ENCODE measurements at regions not wholly inside any gene's neighbourhood (a gene's known extent, or its start where the extent isn't known, plus 50 kb on each side); places are given as distances from the start of the nearest gene placed in this dataset.
"Not testable (repeated sequence)": the region's sequence is repeated elsewhere in the genome, so short reads cannot be mapped to it uniquely, and the experiment has no call there.

DNA sequence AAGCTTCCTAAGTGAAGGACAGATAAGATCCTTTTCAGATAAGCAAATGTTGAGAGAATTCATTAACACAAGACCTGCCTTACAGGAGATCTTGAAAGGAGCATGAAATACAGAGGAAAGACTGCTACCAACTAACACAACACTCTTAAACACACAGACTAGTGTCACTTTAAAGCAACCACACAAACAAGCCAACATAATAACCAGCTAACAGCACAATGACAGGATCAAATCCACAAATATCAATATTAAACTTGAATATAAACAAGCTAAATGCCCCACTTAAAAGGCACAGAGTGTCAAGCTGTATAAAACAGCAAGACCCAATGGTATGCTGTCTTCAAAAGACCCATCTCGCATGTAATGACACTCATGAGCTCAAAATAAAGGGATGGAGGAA, 70.8 kb upstream of the HMGXB4 start:
- Histone ChIP-seq H3K36me3 (ENCODE audit: control insufficient read depth, insufficient read depth, low read length) (no peaks in the 10 kb centered on the region), H3K9me3 (ENCODE audit: control insufficient read depth, insufficient read depth, low read length) (peaks cover 9% of the 10 kb centered on the region; the same call in 1 of the 2 replicates), H3K27ac (ENCODE audit: low read depth, low read length) (no peak overlapping the region), H3K4me3 (ENCODE audit: low read depth, low read length) (no peak overlapping the region), H3K9ac (ENCODE audit: low read depth, low read length) (no peak overlapping the region), H3K27me3 (ENCODE audit: control insufficient read depth, insufficient read depth, low read length) (no peaks in the 10 kb centered on the region), H3K4me1 (ENCODE audit: control insufficient read depth, insufficient read depth, low read length) (no peaks in the 10 kb centered on the region)

- H3K36me3 ChIP-seq (ENCODE audit: control insufficient read depth, insufficient read depth, low read length), result not testable (repeated sequence)
These were observed 68.4 kb upstream of the HMGXB4 start for GRCh38 chr22:35188930-35189329.

GRCh38 chr22:35189559-35189958, 67.7 kb upstream of the HMGXB4 start:
- Histone ChIP-seq H3K36me3 (ENCODE audit: control insufficient read depth, insufficient read depth, low read length) (no peaks in the 10 kb centered on the region), H3K27ac (ENCODE audit: low read depth, low read length) (no peak overlapping the region), H3K9ac (ENCODE audit: low read depth, low read length) (no peak overlapping the region), H3K27me3 (ENCODE audit: control insufficient read depth, insufficient read depth, low read length) (no peaks in the 10 kb centered on the region), H3K4me3 (ENCODE audit: low read depth, low read length) (no peak overlapping the region), H3K4me1 (ENCODE audit: control insufficient read depth, insufficient read depth, low read length) (no peaks in the 10 kb centered on the region), H3K9me3 (ENCODE audit: control insufficient read depth, insufficient read depth, low read length) (peaks cover 9% of the 10 kb centered on the region; the same call in 1 of the 2 replicates)

More at GRCh38 chr22:35188930-35189329, 68.4 kb upstream of the HMGXB4 start:
- H3K9me3 ChIP-seq (ENCODE audit: control insufficient read depth, insufficient read depth, low read length); H3K4me3 ChIP-seq (ENCODE audit: low read depth, low read length); H3K4me1 ChIP-seq (ENCODE audit: control insufficient read depth, insufficient read depth, low read length); H3K9ac ChIP-seq (ENCODE audit: low read depth, low read length); H3K27me3 ChIP-seq (ENCODE audit: control insufficient read depth, insufficient read depth, low read length); H3K27ac ChIP-seq (ENCODE audit: low read depth, low read length): not testable (repeated sequence)

DNA sequence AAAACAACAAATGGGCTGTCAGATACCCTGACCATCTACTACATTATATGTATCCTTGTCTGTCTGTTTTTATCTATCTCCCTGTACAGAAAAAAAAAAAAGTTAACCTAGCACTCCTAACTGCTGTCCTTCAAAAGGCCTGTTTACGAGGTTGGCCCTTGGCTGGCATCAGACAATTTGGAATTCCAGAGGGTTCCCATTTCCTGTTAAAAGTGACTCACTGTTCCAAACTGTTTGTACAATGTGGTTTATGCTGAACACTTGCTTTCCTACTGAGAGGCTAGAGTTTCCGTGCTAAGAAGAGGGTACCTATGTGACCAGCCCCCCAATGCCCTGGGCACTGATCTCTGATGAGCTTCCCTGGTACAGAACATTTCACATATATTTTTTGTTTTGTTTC, 65.9 kb upstream of the HMGXB4 start:
- no peaks in the 10 kb centered on the region for H3K27me3 ChIP-seq (ENCODE audit: control insufficient read depth, insufficient read depth, low read length)
- H3K27ac ChIP-seq (ENCODE audit: low read depth, low read length), result no peak overlapping the region
- H3K4me3 ChIP-seq (ENCODE audit: low read depth, low read length), result no peak overlapping the region
- H3K9ac ChIP-seq (ENCODE audit: low read depth, low read length), result no peak overlapping the region
- peaks cover 7% of the 10 kb centered on the region; the same call in 1 of the 2 replicates for H3K9me3 ChIP-seq (ENCODE audit: control insufficient read depth, insufficient read depth, low read length)
- H3K4me1 ChIP-seq (ENCODE audit: control insufficient read depth, insufficient read depth, low read length), result no peaks in the 10 kb centered on the region
- no peaks in the 10 kb centered on the region for H3K36me3 ChIP-seq (ENCODE audit: control insufficient read depth, insufficient read depth, low read length)

DNA sequence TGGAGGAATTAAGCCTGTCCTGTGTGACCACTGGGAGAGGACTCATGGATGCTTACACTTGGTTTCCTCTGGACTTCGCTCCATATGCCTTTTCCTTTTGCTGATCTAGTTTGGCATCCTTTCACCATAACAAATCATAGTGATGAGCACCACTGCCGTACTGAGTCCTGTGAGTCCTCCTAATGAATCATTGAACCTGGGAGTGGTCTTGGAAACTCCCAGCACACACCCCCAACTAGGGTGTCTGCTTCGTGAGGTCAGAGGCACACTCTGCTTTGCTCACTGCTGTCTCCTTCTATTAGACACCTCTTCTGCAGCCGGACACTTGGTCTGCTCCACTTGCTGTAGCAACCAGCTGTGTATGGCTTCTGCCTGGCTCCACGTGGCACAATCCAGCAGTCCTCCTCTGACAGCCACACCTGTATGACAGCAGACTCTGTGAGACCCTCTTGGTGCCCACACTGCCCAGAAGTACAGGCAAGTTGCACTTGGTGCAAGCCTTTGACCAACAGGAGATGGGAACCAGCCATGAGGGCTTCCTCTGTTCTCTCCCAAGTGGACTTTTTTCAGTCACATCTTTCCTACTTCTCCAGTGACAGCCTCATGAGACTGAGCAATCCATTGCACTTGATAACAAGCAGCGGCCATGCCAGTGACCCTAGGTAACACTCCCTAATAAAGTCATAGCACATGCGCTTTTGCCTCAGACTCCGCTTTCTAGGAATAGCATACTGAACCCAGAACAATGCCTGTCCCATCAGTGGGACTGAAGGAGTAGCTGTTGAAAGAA, 65.0 kb upstream of the HMGXB4 start:
- Histone ChIP-seq H3K36me3 (ENCODE audit: control insufficient read depth, insufficient read depth, low read length) (no peaks in the 10 kb centered on the region), H3K27ac (ENCODE audit: low read depth, low read length) (no peak overlapping the region), H3K4me3 (ENCODE audit: low read depth, low read length) (no peak overlapping the region), H3K27me3 (ENCODE audit: control insufficient read depth, insufficient read depth, low read length) (no peaks in the 10 kb centered on the region), H3K9ac (ENCODE audit: low read depth, low read length) (no peak overlapping the region), H3K9me3 (ENCODE audit: control insufficient read depth, insufficient read depth, low read length) (peaks cover 7% of the 10 kb centered on the region; the same call in 1 of the 2 replicates), H3K4me1 (ENCODE audit: control insufficient read depth, insufficient read depth, low read length) (no peaks in the 10 kb centered on the region)

DNA sequence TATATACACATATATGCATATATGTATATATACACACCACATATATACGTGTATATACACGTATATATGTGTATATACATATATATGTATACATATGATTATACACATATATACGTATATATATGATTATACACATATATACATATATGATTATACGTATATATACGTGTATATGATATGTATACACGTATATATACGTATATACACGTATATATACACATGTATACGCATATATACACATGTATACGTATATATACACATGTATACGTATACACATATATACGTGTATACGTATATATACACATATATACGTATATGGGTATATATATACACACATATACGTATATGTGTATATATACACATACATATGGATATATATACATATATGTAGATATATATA, 62.1 kb upstream of the HMGXB4 start:
- H3K9ac ChIP-seq (ENCODE audit: low read depth, low read length), result no peak overlapping the region
- H3K27ac ChIP-seq (ENCODE audit: low read depth, low read length), result no peak overlapping the region
- H3K9me3 ChIP-seq (ENCODE audit: control insufficient read depth, insufficient read depth, low read length), result no peaks in the 10 kb centered on the region
- no peak overlapping the region for H3K4me3 ChIP-seq (ENCODE audit: low read depth, low read length)
- no peaks in the 10 kb centered on the region for H3K36me3 ChIP-seq (ENCODE audit: control insufficient read depth, insufficient read depth, low read length)
- no peaks in the 10 kb centered on the region for H3K4me1 ChIP-seq (ENCODE audit: control insufficient read depth, insufficient read depth, low read length)
- H3K27me3 ChIP-seq (ENCODE audit: control insufficient read depth, insufficient read depth, low read length), result no peaks in the 10 kb centered on the region

- Histone ChIP-seq H3K27ac (ENCODE audit: low read depth, low read length) (no peak overlapping the region), H3K4me3 (ENCODE audit: low read depth, low read length) (no peak overlapping the region), H3K9ac (ENCODE audit: low read depth, low read length) (no peak overlapping the region), H3K9me3 (ENCODE audit: control insufficient read depth, insufficient read depth, low read length) (no peaks in the 10 kb centered on the region), H3K36me3 (ENCODE audit: control insufficient read depth, insufficient read depth, low read length) (no peaks in the 10 kb centered on the region), H3K4me1 (ENCODE audit: control insufficient read depth, insufficient read depth, low read length) (no peaks in the 10 kb centered on the region), H3K27me3 (ENCODE audit: control insufficient read depth, insufficient read depth, low read length) (no peaks in the 10 kb centered on the region)
These were observed 61.5 kb upstream of the HMGXB4 start for GRCh38 chr22:35195821-35196220.

DNA sequence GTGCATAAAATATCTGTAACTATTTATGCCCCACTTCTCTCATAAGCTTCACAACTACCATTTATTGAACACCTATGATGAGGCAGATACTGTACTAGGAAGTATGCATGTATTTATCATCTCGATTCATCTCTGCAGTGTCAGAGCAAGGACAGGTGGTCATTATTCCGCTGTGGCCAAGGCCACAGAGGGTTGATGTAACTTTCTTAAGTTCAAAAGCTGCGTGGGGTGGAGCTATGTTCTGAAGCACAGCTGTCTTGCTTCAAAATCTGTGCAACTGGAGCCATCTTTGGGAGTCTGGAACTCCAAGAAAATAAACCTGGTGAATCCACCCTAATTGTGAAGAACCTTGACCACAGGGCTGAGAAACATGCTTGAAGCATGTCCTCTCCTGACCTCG, 60.2 kb upstream of the HMGXB4 start:
- Histone ChIP-seq H3K36me3 (ENCODE audit: control insufficient read depth, insufficient read depth, low read length) (no peaks in the 10 kb centered on the region), H3K4me3 (ENCODE audit: low read depth, low read length) (no peak overlapping the region), H3K9ac (ENCODE audit: low read depth, low read length) (no peak overlapping the region), H3K9me3 (ENCODE audit: control insufficient read depth, insufficient read depth, low read length) (no peaks in the 10 kb centered on the region), H3K27ac (ENCODE audit: low read depth, low read length) (no peak overlapping the region), H3K27me3 (ENCODE audit: control insufficient read depth, insufficient read depth, low read length) (no peaks in the 10 kb centered on the region), H3K4me1 (ENCODE audit: control insufficient read depth, insufficient read depth, low read length) (no peaks in the 10 kb centered on the region)

- Histone ChIP-seq H3K27me3 (ENCODE audit: control insufficient read depth, insufficient read depth, low read length) (no peaks in the 10 kb centered on the region), H3K9me3 (ENCODE audit: control insufficient read depth, insufficient read depth, low read length) (no peaks in the 10 kb centered on the region), H3K27ac (ENCODE audit: low read depth, low read length) (no peak overlapping the region), H3K4me3 (ENCODE audit: low read depth, low read length) (no peak overlapping the region), H3K4me1 (ENCODE audit: control insufficient read depth, insufficient read depth, low read length) (no peaks in the 10 kb centered on the region), H3K36me3 (ENCODE audit: control insufficient read depth, insufficient read depth, low read length) (no peaks in the 10 kb centered on the region), H3K9ac (ENCODE audit: low read depth, low read length) (no peak overlapping the region)
These were observed 59.4 kb upstream of the HMGXB4 start for GRCh38 chr22:35197886-35198285.

- Histone ChIP-seq H3K27me3 (ENCODE audit: control insufficient read depth, insufficient read depth, low read length) (no peaks in the 10 kb centered on the region), H3K9ac (ENCODE audit: low read depth, low read length) (no peak overlapping the region)
These were observed 58.6 kb upstream of the HMGXB4 start for GRCh38 chr22:35198738-35199137.

GRCh38 chr22:35202376-35202775, 54.9 kb upstream of the HMGXB4 start:
- Histone ChIP-seq H3K4me3 (ENCODE audit: low read depth, low read length) (no peak overlapping the region), H3K27me3 (ENCODE audit: control insufficient read depth, insufficient read depth, low read length) (no peaks in the 10 kb centered on the region), H3K9me3 (ENCODE audit: control insufficient read depth, insufficient read depth, low read length) (no peaks in the 10 kb centered on the region), H3K27ac (ENCODE audit: low read depth, low read length) (no peak overlapping the region), H3K36me3 (ENCODE audit: control insufficient read depth, insufficient read depth, low read length) (no peaks in the 10 kb centered on the region), H3K9ac (ENCODE audit: low read depth, low read length) (no peak overlapping the region), H3K4me1 (ENCODE audit: control insufficient read depth, insufficient read depth, low read length) (no peaks in the 10 kb centered on the region)

More at GRCh38 chr22:35198738-35199137, 58.6 kb upstream of the HMGXB4 start:
- Histone ChIP-seq H3K4me3 (ENCODE audit: low read depth, low read length) (no peak overlapping the region), H3K36me3 (ENCODE audit: control insufficient read depth, insufficient read depth, low read length) (no peaks in the 10 kb centered on the region), H3K9me3 (ENCODE audit: control insufficient read depth, insufficient read depth, low read length) (no peaks in the 10 kb centered on the region), H3K27ac (ENCODE audit: low read depth, low read length) (no peak overlapping the region), H3K4me1 (ENCODE audit: control insufficient read depth, insufficient read depth, low read length) (no peaks in the 10 kb centered on the region)

Measured in HUES48 (cell line).